HCT116 (cell line): ENCODE measurements at regions not wholly inside any gene's neighbourhood (a gene's known extent, or its start where the extent isn't known, plus 50 kb on each side); places are given as distances from the start of the nearest gene placed in this dataset.
A peak's percentile ranks its signal among the peaks of the same experiment; 100 is the strongest.

Experiments
- CEBPB ChIP-seq: IDR thresholded peaks from 2 replicates; pipeline ENCODE4 v1.6.1; 2012; ENCODE audit warnings: low read depth
- EZH2 ChIP-seq: fragments of 200-600 bp; sonication (generic); IDR thresholded peaks from 2 replicates; pipeline ENCODE4 v1.6.1; 2017; ENCODE audit warnings: antibody characterized with exemption, mixed run types
- POLR2A ChIP-seq: IDR thresholded peaks from 2 replicates; pipeline ENCODE4 v1.7.0; 2011; ENCODE audit warnings: borderline replicate concordance; ENCODE audit not compliant: insufficient read depth, insufficient read length; ENCODE audit errors: extremely low read depth
- POLR2AphosphoS5 ChIP-seq: IDR thresholded peaks from 2 replicates; pipeline ENCODE4 v1.6.1; 2011; ENCODE audit warnings: mild to moderate bottlenecking, low read depth, low read length, moderate library complexity
- RAD21 ChIP-seq: IDR thresholded peaks from 2 replicates; pipeline ENCODE4 v1.6.1; 2012; ENCODE audit warnings: low read depth, mild to moderate bottlenecking
- SP1 ChIP-seq: IDR thresholded peaks from 2 replicates; pipeline ENCODE4 v1.6.1; 2012; ENCODE audit warnings: low read depth
- ZNF274 ChIP-seq: fragments of 200-500 bp; sonication (Bioruptor generic); IDR thresholded peaks from 2 replicates; pipeline ENCODE4 v1.6.1; 2014; ENCODE audit warnings: mild to moderate bottlenecking, low read depth, low read length, inconsistent platforms
- TF ChIP-seq, protein P1 (sequence below): IDR thresholded peaks from 2 replicates; pipeline ENCODE4 v1.6.1; 2012; ENCODE audit warnings: low read depth
- TF ChIP-seq, protein P2 (sequence below): IDR thresholded peaks from 2 replicates; pipeline ENCODE4 v1.6.1; 2012
- TF ChIP-seq, protein P3 (sequence below), 3 experiments: fragments of 200-600 bp in 1 of 3; sonication (generic) in 1 of 3; IDR thresholded peaks in 2 of 3; conservative IDR thresholded peaks in 1 of 3; 2 replicates each; pipeline ENCODE4 v1.5.1; 2012 to 2017; ENCODE audit warnings: low read depth in 2 of 3, low read length in 2 of 3, antibody characterized with exemption in 1 of 3, borderline replicate concordance in 1 of 3, control low read depth in 1 of 3, mild to moderate bottlenecking in 1 of 3, mixed read lengths in 1 of 3, mixed run types in 1 of 3, moderate library complexity in 1 of 3; ENCODE audit not compliant: insufficient read depth in 1 of 3

DNA sequence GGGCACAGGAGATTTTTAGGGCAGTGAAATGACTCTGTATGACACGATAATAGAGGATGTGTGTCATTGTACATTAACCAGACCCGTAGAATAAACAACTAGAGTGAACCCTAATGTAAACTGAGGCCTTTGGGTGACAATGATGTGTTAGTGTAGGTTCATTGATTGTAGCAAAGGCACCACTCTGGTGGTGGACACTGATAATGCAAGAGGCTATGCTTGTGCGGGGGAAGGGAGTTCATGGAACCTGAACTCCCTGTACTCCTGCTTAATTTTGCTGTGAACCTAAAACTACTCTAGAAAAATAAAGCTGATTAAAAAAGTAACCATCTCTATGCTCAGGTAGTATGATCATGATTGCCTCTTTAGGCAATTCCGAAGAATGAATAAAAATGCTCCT is 96.3 kb upstream of the VIPR2 start:
- TF ChIP-seq EZH2 = no peak
- TF ChIP-seq POLR2AphosphoS5 = no peak
- TF ChIP-seq, protein P1, sequence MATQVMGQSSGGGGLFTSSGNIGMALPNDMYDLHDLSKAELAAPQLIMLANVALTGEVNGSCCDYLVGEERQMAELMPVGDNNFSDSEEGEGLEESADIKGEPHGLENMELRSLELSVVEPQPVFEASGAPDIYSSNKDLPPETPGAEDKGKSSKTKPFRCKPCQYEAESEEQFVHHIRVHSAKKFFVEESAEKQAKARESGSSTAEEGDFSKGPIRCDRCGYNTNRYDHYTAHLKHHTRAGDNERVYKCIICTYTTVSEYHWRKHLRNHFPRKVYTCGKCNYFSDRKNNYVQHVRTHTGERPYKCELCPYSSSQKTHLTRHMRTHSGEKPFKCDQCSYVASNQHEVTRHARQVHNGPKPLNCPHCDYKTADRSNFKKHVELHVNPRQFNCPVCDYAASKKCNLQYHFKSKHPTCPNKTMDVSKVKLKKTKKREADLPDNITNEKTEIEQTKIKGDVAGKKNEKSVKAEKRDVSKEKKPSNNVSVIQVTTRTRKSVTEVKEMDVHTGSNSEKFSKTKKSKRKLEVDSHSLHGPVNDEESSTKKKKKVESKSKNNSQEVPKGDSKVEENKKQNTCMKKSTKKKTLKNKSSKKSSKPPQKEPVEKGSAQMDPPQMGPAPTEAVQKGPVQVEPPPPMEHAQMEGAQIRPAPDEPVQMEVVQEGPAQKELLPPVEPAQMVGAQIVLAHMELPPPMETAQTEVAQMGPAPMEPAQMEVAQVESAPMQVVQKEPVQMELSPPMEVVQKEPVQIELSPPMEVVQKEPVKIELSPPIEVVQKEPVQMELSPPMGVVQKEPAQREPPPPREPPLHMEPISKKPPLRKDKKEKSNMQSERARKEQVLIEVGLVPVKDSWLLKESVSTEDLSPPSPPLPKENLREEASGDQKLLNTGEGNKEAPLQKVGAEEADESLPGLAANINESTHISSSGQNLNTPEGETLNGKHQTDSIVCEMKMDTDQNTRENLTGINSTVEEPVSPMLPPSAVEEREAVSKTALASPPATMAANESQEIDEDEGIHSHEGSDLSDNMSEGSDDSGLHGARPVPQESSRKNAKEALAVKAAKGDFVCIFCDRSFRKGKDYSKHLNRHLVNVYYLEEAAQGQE = no peak
- TF ChIP-seq POLR2A = no peak
- TF ChIP-seq, protein P2, sequence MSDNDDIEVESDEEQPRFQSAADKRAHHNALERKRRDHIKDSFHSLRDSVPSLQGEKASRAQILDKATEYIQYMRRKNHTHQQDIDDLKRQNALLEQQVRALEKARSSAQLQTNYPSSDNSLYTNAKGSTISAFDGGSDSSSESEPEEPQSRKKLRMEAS = no peak
- TF ChIP-seq, protein P3, sequence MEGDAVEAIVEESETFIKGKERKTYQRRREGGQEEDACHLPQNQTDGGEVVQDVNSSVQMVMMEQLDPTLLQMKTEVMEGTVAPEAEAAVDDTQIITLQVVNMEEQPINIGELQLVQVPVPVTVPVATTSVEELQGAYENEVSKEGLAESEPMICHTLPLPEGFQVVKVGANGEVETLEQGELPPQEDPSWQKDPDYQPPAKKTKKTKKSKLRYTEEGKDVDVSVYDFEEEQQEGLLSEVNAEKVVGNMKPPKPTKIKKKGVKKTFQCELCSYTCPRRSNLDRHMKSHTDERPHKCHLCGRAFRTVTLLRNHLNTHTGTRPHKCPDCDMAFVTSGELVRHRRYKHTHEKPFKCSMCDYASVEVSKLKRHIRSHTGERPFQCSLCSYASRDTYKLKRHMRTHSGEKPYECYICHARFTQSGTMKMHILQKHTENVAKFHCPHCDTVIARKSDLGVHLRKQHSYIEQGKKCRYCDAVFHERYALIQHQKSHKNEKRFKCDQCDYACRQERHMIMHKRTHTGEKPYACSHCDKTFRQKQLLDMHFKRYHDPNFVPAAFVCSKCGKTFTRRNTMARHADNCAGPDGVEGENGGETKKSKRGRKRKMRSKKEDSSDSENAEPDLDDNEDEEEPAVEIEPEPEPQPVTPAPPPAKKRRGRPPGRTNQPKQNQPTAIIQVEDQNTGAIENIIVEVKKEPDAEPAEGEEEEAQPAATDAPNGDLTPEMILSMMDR (IDR thresholded peaks at IDR 0.05 in 2 of 3, conservative IDR thresholded peaks at IDR 0.05 in 1 of 3; ENCODE audit: borderline replicate concordance in 1 of 3, insufficient read depth in 1 of 3, low read depth in 2 of 3, low read length in 2 of 3) = peak in 2 of 3 experiments; percentile 38 to 41; a peak in 3 of 6 replicates
- no peak for TF ChIP-seq RAD21
- TF ChIP-seq ZNF274 = no peak
- TF ChIP-seq CEBPB = no peak
- no peak for TF ChIP-seq SP1
